H1 (cell line): ENCODE measurements at regions not wholly inside any gene's neighbourhood (a gene's known extent, or its start where the extent isn't known, plus 50 kb on each side); places are given as distances from the start of the nearest gene placed in this dataset.

Source experiments
- CTCF ChIA-PET: fragments of 300-600 bp; sonication (Branson Sonifier 250); formaldehyde crosslinking; loops from one replicate; lab custom pipeline; 2021; ENCODE audit not compliant: partially characterized antibody; lab: Charles Lee
- POLR2A ChIA-PET: fragments of 300-600 bp; sonication (Branson Sonifier 250); formaldehyde crosslinking; loops from one replicate; lab custom pipeline; 2021; ENCODE audit warnings: inconsistent platforms; ENCODE audit not compliant: partially characterized antibody; lab: Charles Lee
- DNase-seq, 2 experiments: peaks; one replicate each; pipeline versions ENCODE4 v3.0.0 to v3.0.0-alpha.2; 2010 to 2022; ENCODE audit warnings: low spot score in 2 of 2, low read depth in 1 of 2, mixed read lengths in 1 of 2
- FAIRE-seq: peaks from 2 replicates; lab custom pipeline; 2011; peaks lifted over from hg19 to GRCh38; lab: Jason Lieb, UNC
- H2AFZ ChIP-seq: 2 replicates; pipeline ENCODE4 v1.8.1; 2012; ENCODE audit warnings: low read length, inconsistent platforms
- H2AK5ac ChIP-seq: 2 replicates; pipeline ENCODE4 v1.6.1; 2013; ENCODE audit warnings: low read depth, low read length
- H2BK120ac ChIP-seq: replicated peaks from 2 replicates; pipeline ENCODE3; 2013; ENCODE audit warnings: low read depth, low read length, inconsistent platforms
- H2BK12ac ChIP-seq: 2 replicates; pipeline ENCODE4 v1.6.1; 2013; ENCODE audit warnings: low read depth, low read length
- H2BK15ac ChIP-seq: 2 replicates; pipeline ENCODE4 v1.6.1; 2013; ENCODE audit warnings: low read length
- H2BK20ac ChIP-seq: 2 replicates; pipeline ENCODE4 v1.6.1; 2013; ENCODE audit warnings: low read length
- H2BK5ac ChIP-seq: 2 replicates; pipeline ENCODE4 v1.6.1; 2013; ENCODE audit warnings: low read depth, low read length
- H3K14ac ChIP-seq: 2 replicates; pipeline ENCODE4 v1.6.1; 2013; ENCODE audit warnings: inconsistent platforms; ENCODE audit not compliant: insufficient read length
- H3K18ac ChIP-seq: 2 replicates; pipeline ENCODE4 v1.6.1; 2013; ENCODE audit warnings: low read length; ENCODE audit errors: extremely low read depth
- H3K23ac ChIP-seq: 2 replicates; pipeline ENCODE4 v1.6.1; 2013; ENCODE audit warnings: inconsistent platforms; ENCODE audit not compliant: insufficient read length
- H3K23me2 ChIP-seq: 2 replicates; pipeline ENCODE4 v1.6.1; 2013; ENCODE audit warnings: low read depth, low read length
- H3K27ac ChIP-seq: 2 replicates; pipeline ENCODE4 v1.6.1; 2011; ENCODE audit warnings: low read depth, low read length, inconsistent platforms
- H3K27me3 ChIP-seq, 4 experiments: replicated peaks in 1 of 4; 1 replicate in 1 of 4; 2 replicates in 3 of 4; pipeline versions ENCODE4 v1.6.1 to v1.8.1; 2011 to 2013; ENCODE audit warnings: low read length in 3 of 4, mild to moderate bottlenecking in 3 of 4, inconsistent platforms in 2 of 4, mixed read lengths in 2 of 4, moderate library complexity in 1 of 4; ENCODE audit not compliant: control insufficient read depth in 3 of 4, insufficient read depth in 3 of 4; ENCODE audit errors: extremely low read depth in 1 of 4
- H3K36me3 ChIP-seq, 4 experiments: 2 replicates each; pipeline versions ENCODE4 v1.6.1 to v1.8.1; 2011 to 2013; ENCODE audit warnings: mild to moderate bottlenecking in 4 of 4, low read length in 3 of 4, moderate library complexity in 2 of 4, control low read depth in 1 of 4, inconsistent platforms in 1 of 4; ENCODE audit not compliant: insufficient read depth in 4 of 4, control insufficient read depth in 2 of 4
- H3K4ac ChIP-seq: replicated peaks from 2 replicates; pipeline ENCODE3; 2013; ENCODE audit warnings: low read length, low read depth, mixed read lengths, inconsistent platforms; ENCODE audit not compliant: insufficient read length
- H3K4me1 ChIP-seq, 4 experiments: replicated peaks in 1 of 4; 1 replicate in 1 of 4; 2 replicates in 3 of 4; pipeline versions ENCODE4 v1.6.1 to v1.8.1; 2011 to 2013; ENCODE audit warnings: low read length in 3 of 4, inconsistent platforms in 2 of 4, mixed read lengths in 1 of 4; ENCODE audit not compliant: insufficient read depth in 4 of 4, control insufficient read depth in 3 of 4
- H3K4me2 ChIP-seq, 2 experiments: 2 replicates each; pipeline versions ENCODE4 v1.6.1 to v1.8.1; 2011 to 2013; ENCODE audit warnings: low read depth in 2 of 2, low read length in 2 of 2, control low read depth in 1 of 2, inconsistent platforms in 1 of 2, mild to moderate bottlenecking in 1 of 2; ENCODE audit not compliant: insufficient read depth in 1 of 2
- H3K4me3 ChIP-seq, 4 experiments: fragments of 200-600, 300-600 bp in 1 of 4; sonication (generic), shearing (Covaris generic), sonication (Bioruptor Twin) in 1 of 4; 2 replicates each; pipeline versions ENCODE4 v1.5.1 to v1.8.1; 2011 to 2016; ENCODE audit warnings: low read length in 4 of 4, low read depth in 3 of 4, control low read depth in 2 of 4, inconsistent platforms in 2 of 4, mild to moderate bottlenecking in 2 of 4, mixed read lengths in 1 of 4, moderate library complexity in 1 of 4; ENCODE audit not compliant: insufficient read depth in 2 of 4; ENCODE audit errors: extremely low read depth in 1 of 4
- H3K56ac ChIP-seq: replicated peaks from 2 replicates; pipeline ENCODE3; 2013; ENCODE audit warnings: low read depth, mild to moderate bottlenecking, mixed read lengths, low read length, inconsistent platforms; ENCODE audit not compliant: insufficient read length
- H3K79me1 ChIP-seq: 2 replicates; pipeline ENCODE4 v1.6.1; 2013; ENCODE audit warnings: low read depth, low read length, control low read depth
- H3K79me2 ChIP-seq, 2 experiments: 2 replicates each; pipeline versions ENCODE4 v1.6.1 to v1.8.1; 2012 to 2013; ENCODE audit warnings: low read length in 2 of 2, mild to moderate bottlenecking in 2 of 2, inconsistent platforms in 1 of 2; ENCODE audit not compliant: insufficient read depth in 2 of 2, control insufficient read depth in 1 of 2
- H3K9ac ChIP-seq, 4 experiments: replicated peaks in 1 of 4; 1 replicate in 1 of 4; 2 replicates in 3 of 4; pipeline versions ENCODE4 v1.6.1 to v1.8.1; 2011 to 2013; ENCODE audit warnings: low read depth in 3 of 4, low read length in 3 of 4, control low read depth in 2 of 4, mild to moderate bottlenecking in 2 of 4, moderate library complexity in 2 of 4, inconsistent platforms in 1 of 4; ENCODE audit errors: extremely low read depth in 1 of 4
- H3K9me3 ChIP-seq, 2 experiments: 2 replicates each; pipeline versions ENCODE4 v1.6.1 to v1.8.1; 2012 to 2013; ENCODE audit warnings: mild to moderate bottlenecking in 2 of 2, moderate library complexity in 2 of 2, control low read depth in 1 of 2, inconsistent platforms in 1 of 2, low read depth in 1 of 2, low read length in 1 of 2, mixed read lengths in 1 of 2; ENCODE audit not compliant: insufficient read depth in 2 of 2
- H4K20me1 ChIP-seq, 2 experiments: replicated peaks in 1 of 2; 2 replicates each; pipeline versions ENCODE3 to v1.8.1; 2011 to 2013; ENCODE audit warnings: inconsistent platforms in 2 of 2, low read length in 2 of 2, mild to moderate bottlenecking in 1 of 2; ENCODE audit not compliant: insufficient read depth in 2 of 2, control insufficient read depth in 1 of 2
- H4K5ac ChIP-seq: 2 replicates; pipeline ENCODE4 v1.6.1; 2013; ENCODE audit warnings: low read length, low read depth, mixed read lengths, inconsistent platforms; ENCODE audit not compliant: insufficient read length
- H4K8ac ChIP-seq: 2 replicates; pipeline ENCODE4 v1.8.0; 2013; ENCODE audit warnings: mild to moderate bottlenecking, moderate library complexity, low read length, inconsistent platforms; ENCODE audit not compliant: insufficient read depth; ENCODE audit errors: extremely low read depth
- H4K91ac ChIP-seq: replicated peaks from 2 replicates; pipeline ENCODE3; 2013; ENCODE audit warnings: low read length, mixed read lengths, inconsistent platforms; ENCODE audit not compliant: insufficient read length
- CBX5 ChIP-seq: fragments of 300-800, 300-1000 bp; sonication (generic); IDR thresholded peaks from 2 replicates; pipeline ENCODE4 v1.7.1; 2016; ENCODE audit warnings: antibody characterized with exemption, low read length, low read depth
- CBX8 ChIP-seq: fragments of 300-800, 300-1000 bp; sonication (generic); IDR thresholded peaks from 2 replicates; pipeline ENCODE4 v1.7.1; 2016; ENCODE audit warnings: low read depth, low read length, borderline replicate concordance
- CREB1 ChIP-seq: IDR thresholded peaks from 2 replicates; pipeline ENCODE4 v1.6.1; 2012; ENCODE audit warnings: inconsistent platforms
- EGR1 ChIP-seq: IDR thresholded peaks from 2 replicates; pipeline ENCODE4 v1.6.1; 2011; ENCODE audit warnings: low read depth, low read length, borderline replicate concordance
- NANOG ChIP-seq: IDR thresholded peaks from 2 replicates; pipeline ENCODE4 v1.6.1; 2011; ENCODE audit warnings: low read length, low read depth, mild to moderate bottlenecking, inconsistent platforms; ENCODE audit not compliant: insufficient read depth, poor library complexity, severe bottlenecking
- RBBP5 ChIP-seq: IDR thresholded peaks from 2 replicates; pipeline ENCODE4 v1.7.1; 2012; ENCODE audit warnings: low read depth, mild to moderate bottlenecking, inconsistent platforms, low read length, moderate library complexity, borderline replicate concordance
- TBP ChIP-seq: IDR thresholded peaks from 2 replicates; pipeline ENCODE4 v1.6.1; 2011; ENCODE audit warnings: low read depth, low read length, improper control_type of control experiment
- TCF12 ChIP-seq: IDR thresholded peaks from 2 replicates; pipeline ENCODE4 v1.6.1; 2011; ENCODE audit warnings: low read depth, mild to moderate bottlenecking, low read length
- YY1 ChIP-seq: IDR thresholded peaks from 2 replicates; pipeline ENCODE4 v1.6.1; 2011; ENCODE audit warnings: low read depth, mild to moderate bottlenecking, low read length
- WGBS, 2 experiments: shearing (Covaris generic) in 1 of 2; methylation state at CpG; one replicate each; pipeline versions ENCODE4 v1.1.6 to v1.1.7; 2013 to 2015; ENCODE audit warnings: low lambda C conversion rate in 2 of 2, mixed read lengths in 2 of 2, inconsistent platforms in 1 of 2, low coverage in 1 of 2, missing lambda C conversion rate in 1 of 2; ENCODE audit not compliant: insufficient replicate concordance in 2 of 2, insufficient coverage in 1 of 2, insufficient read length in 1 of 2; ENCODE audit errors: extremely low coverage in 1 of 2, missing lambda C conversion rate in 1 of 2; 5-methylcytosine and 5-hydroxymethylcytosine counted together

DNA sequence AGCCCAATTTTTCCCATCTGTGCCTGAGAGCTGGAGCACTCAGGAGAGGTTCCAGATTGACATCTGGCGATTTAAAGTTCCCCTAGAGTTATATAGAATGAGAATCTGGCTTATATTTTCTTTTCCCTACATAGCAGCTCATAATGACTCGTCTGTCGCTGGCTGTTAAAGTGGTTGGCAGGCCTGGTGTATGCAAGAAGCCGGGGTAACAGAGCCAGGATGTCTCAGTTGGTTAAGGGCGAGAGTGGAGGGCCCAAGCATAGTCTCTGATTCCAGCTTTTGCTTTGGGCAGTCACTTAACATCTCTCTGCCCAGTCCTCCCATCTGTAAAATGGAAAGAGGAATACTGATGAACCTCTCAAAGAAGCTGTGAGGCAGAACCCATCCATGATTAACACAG lies 751.6 kb downstream of the NOVA1 start:
- ChIA-PET CTCF (interaction anchor here (1.3 kb wide), 1 partner anchor 12 kb away, joined by 7 read pairs; no protein-coding TSS in a partner anchor), POLR2A (no interaction called here)
- WGBS, 2 experiments = 90% methylated on average over 5 of the region's 5 CpGs; no CpG with 5 or more reads in 1 of the 2 experiments
- no peak overlapping the region for H3K23ac ChIP-seq
- no peaks in the 10 kb centered on the region for H4K20me1 ChIP-seq
- no peak overlapping the region for H2AK5ac ChIP-seq
- no peak overlapping the region for H3K4me3 ChIP-seq
- no peak overlapping the region for H3K14ac ChIP-seq
- H3K4ac ChIP-seq = no peak overlapping the region
- no peak overlapping the region for H4K8ac ChIP-seq
- no peaks in the 10 kb centered on the region for H3K9me3 ChIP-seq
- H2AFZ ChIP-seq = no peak overlapping the region
- H3K4me2 ChIP-seq = no peak overlapping the region
- no peaks in the 10 kb centered on the region for H3K79me2 ChIP-seq
- H3K18ac ChIP-seq = no peak overlapping the region
- no peaks in the 10 kb centered on the region for H3K4me1 ChIP-seq
- H2BK5ac ChIP-seq = no peak overlapping the region
- no peaks in the 10 kb centered on the region for H3K27me3 ChIP-seq
- no peak overlapping the region for H3K56ac ChIP-seq
- H4K5ac ChIP-seq = no peak overlapping the region
- no peak overlapping the region for H2BK15ac ChIP-seq
- H3K79me1 ChIP-seq = no peaks in the 10 kb centered on the region
- no peak for DNase-seq
- H3K23me2 ChIP-seq = no peaks in the 10 kb centered on the region
- H2BK120ac ChIP-seq = no peak overlapping the region
- H2BK20ac ChIP-seq = no peak overlapping the region
- H4K91ac ChIP-seq = no peak overlapping the region
- no peak overlapping the region for H2BK12ac ChIP-seq
- FAIRE-seq = no peak
- no peak overlapping the region for H3K9ac ChIP-seq
- H3K27ac ChIP-seq = no peak overlapping the region
- H3K36me3 ChIP-seq = no peaks in the 10 kb centered on the region
- TF ChIP-seq CREB1 (no peak), EGR1 (no peak), NANOG (no peak), YY1 (no peak), CBX8 (no peak), TBP (no peak), RBBP5 (no peak), TCF12 (no peak), CBX5 (no peak)
